ENCODE measurements at regions not wholly inside any gene's neighbourhood (a gene's known extent, or its start where the extent isn't known, plus 50 kb on each side); places are given as distances from the start of the nearest gene placed in this dataset.
"Not testable (repeated sequence)": the region's sequence is repeated elsewhere in the genome, so short reads cannot be mapped to it uniquely, and the experiment has no call there.

GRCh38 chr1:21372383-21372782, 67.6 kb upstream of the NBPF3 start:
- TF ChIP-seq CTCF (conservative IDR thresholded peaks at IDR 0.05; ENCODE audit: low read length) (no peak), EZH2phosphoT487 (IDR thresholded peaks at IDR 0.05; ENCODE audit: borderline replicate concordance) (no peak)

DNA sequence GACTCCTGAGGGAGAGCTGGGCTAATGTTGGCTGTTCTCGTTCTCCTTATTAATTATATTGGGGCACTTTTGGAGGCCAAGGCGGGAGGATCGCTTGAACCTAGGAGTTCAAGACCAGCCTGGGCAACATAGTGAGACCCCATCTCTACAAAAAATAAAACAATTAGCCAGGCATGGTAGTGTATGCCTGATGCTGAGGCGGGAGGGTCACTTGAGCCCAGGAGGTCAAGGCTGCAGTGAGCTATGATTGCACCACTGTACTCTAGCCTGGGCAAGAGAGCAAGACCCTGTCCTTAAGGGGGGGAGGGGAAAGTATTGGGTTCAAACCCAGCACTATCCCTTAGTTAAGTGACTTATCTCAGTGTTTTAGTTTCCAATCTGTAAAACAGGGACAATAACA, 70.0 kb upstream of the NBPF3 start:
- Histone ChIP-seq H3K4me2 (ENCODE audit: low read depth, low read length, poor library complexity, severe bottlenecking) (no peak overlapping the region), H4K20me1 (ENCODE audit: insufficient read depth, low read length, poor library complexity, severe bottlenecking) (no peaks in the 10 kb centered on the region), H3K4me1 (ENCODE audit: insufficient read depth, low read length, poor library complexity, severe bottlenecking) (peaks cover 1% of the 10 kb centered on the region), H2AFZ (ENCODE audit: low read length) (no peak overlapping the region), H3K9ac (ENCODE audit: low read depth, low read length, poor library complexity, severe bottlenecking) (no peak overlapping the region), H3K27me3 (ENCODE audit: insufficient read depth, low read length, poor library complexity, severe bottlenecking) (no peaks in the 10 kb centered on the region), H3F3A (ENCODE audit: low read depth) (no peaks in the 10 kb centered on the region), H3K4me3 (ENCODE audit: low read length, poor library complexity, severe bottlenecking) (no peak overlapping the region), H3K9me2 (replicated peaks; ENCODE audit: low read depth, low read length) (no peaks in the 10 kb centered on the region), H3K9me3 (ENCODE audit: insufficient read depth, low read depth, low read length) (no peaks in the 10 kb centered on the region), H3K36me3 (ENCODE audit: insufficient read depth, low read length) (no peaks in the 10 kb centered on the region), H3K79me2 (ENCODE audit: insufficient read depth, low read length) (no peaks in the 10 kb centered on the region)
- TF ChIP-seq EZH2phosphoT487 (IDR thresholded peaks at IDR 0.05; ENCODE audit: borderline replicate concordance) (no peak), CTCF (conservative IDR thresholded peaks at IDR 0.05; ENCODE audit: low read length) (no peak)

More at GRCh38 chr1:21372383-21372782, 67.6 kb upstream of the NBPF3 start:
- Histone ChIP-seq H3K9ac (ENCODE audit: low read depth, low read length, poor library complexity, severe bottlenecking) (no peak overlapping the region), H2AFZ (ENCODE audit: low read length) (no peak overlapping the region), H3K9me2 (replicated peaks; ENCODE audit: low read depth, low read length) (no peaks in the 10 kb centered on the region), H3K27me3 (ENCODE audit: insufficient read depth, low read length, poor library complexity, severe bottlenecking) (no peaks in the 10 kb centered on the region), H3K36me3 (ENCODE audit: insufficient read depth, low read length) (no peaks in the 10 kb centered on the region), H3F3A (ENCODE audit: low read depth) (no peaks in the 10 kb centered on the region), H3K4me1 (ENCODE audit: insufficient read depth, low read length, poor library complexity, severe bottlenecking) (no peaks in the 10 kb centered on the region), H3K79me2 (ENCODE audit: insufficient read depth, low read length) (no peaks in the 10 kb centered on the region), H3K9me3 (ENCODE audit: insufficient read depth, low read depth, low read length) (no peaks in the 10 kb centered on the region), H3K4me2 (ENCODE audit: low read depth, low read length, poor library complexity, severe bottlenecking) (no peak overlapping the region), H3K4me3 (ENCODE audit: low read length, poor library complexity, severe bottlenecking) (no peak overlapping the region), H4K20me1 (ENCODE audit: insufficient read depth, low read length, poor library complexity, severe bottlenecking) (no peaks in the 10 kb centered on the region)

- H3K4me1 ChIP-seq (ENCODE audit: insufficient read depth, low read length, poor library complexity, severe bottlenecking), result peaks cover 5% of the 10 kb centered on the region
- H3K27me3 ChIP-seq (ENCODE audit: insufficient read depth, low read length, poor library complexity, severe bottlenecking), result no peaks in the 10 kb centered on the region
- H3K9me3 ChIP-seq (ENCODE audit: insufficient read depth, low read depth, low read length), result no peaks in the 10 kb centered on the region
- no peak overlapping the region for H3K4me3 ChIP-seq (ENCODE audit: low read length, poor library complexity, severe bottlenecking)
- no peaks in the 10 kb centered on the region for H4K20me1 ChIP-seq (ENCODE audit: insufficient read depth, low read length, poor library complexity, severe bottlenecking)
- no peaks in the 10 kb centered on the region for H3K9me2 ChIP-seq (replicated peaks; ENCODE audit: low read depth, low read length)
- H3K9ac ChIP-seq (ENCODE audit: low read depth, low read length, poor library complexity, severe bottlenecking), result no peak overlapping the region
- no peak overlapping the region for H3K4me2 ChIP-seq (ENCODE audit: low read depth, low read length, poor library complexity, severe bottlenecking)
- no peaks in the 10 kb centered on the region for H3K79me2 ChIP-seq (ENCODE audit: insufficient read depth, low read length)
- no peak overlapping the region for H2AFZ ChIP-seq (ENCODE audit: low read length)
- H3F3A ChIP-seq (ENCODE audit: low read depth), result no peaks in the 10 kb centered on the region
- TF ChIP-seq CTCF (conservative IDR thresholded peaks at IDR 0.05; ENCODE audit: low read length) (peak; percentile 100), EZH2phosphoT487 (IDR thresholded peaks at IDR 0.05; ENCODE audit: borderline replicate concordance) (no peak)
- no peaks in the 10 kb centered on the region for H3K36me3 ChIP-seq (ENCODE audit: insufficient read depth, low read length)
Measured at GRCh38 chr1:21368515-21369289, 71.2 kb upstream of the NBPF3 start.

DNA sequence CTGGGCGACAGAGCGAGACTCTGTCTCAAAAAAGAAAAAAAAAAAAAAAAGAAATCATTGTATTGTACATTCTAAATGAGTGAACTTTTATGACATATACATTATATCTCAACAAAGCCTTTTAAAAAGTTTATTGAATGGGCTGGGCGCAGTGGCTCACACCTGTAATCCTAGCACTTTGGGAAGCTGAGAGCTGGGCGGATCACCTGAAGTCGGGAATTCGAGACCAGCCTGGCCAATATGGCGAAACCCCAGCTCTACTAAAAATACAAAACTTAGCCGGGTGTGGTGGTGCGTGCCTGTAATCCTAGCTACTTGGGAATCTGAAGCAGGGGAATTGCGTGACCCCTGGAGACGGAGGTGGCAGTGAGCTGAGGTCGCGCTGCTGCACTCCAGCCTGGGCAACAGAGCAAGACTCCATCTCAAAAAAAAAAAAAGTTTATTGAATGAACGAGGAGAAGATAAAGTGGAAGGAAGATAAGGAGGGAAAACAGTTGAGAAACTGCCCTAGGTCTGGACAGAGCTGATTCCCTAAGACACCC, 71.9 kb upstream of the NBPF3 start:
- H2AFZ ChIP-seq (ENCODE audit: low read length), result not testable (repeated sequence)

More for the DNA sequence above, 71.9 kb upstream of the NBPF3 start:
- H3K4me3 ChIP-seq (ENCODE audit: low read length, poor library complexity, severe bottlenecking); H3F3A ChIP-seq (ENCODE audit: low read depth); H3K36me3 ChIP-seq (ENCODE audit: insufficient read depth, low read length); H3K9ac ChIP-seq (ENCODE audit: low read depth, low read length, poor library complexity, severe bottlenecking); H3K4me1 ChIP-seq (ENCODE audit: insufficient read depth, low read length, poor library complexity, severe bottlenecking); H3K79me2 ChIP-seq (ENCODE audit: insufficient read depth, low read length); H3K27me3 ChIP-seq (ENCODE audit: insufficient read depth, low read length, poor library complexity, severe bottlenecking); H3K9me3 ChIP-seq (ENCODE audit: insufficient read depth, low read depth, low read length); H3K9me2 ChIP-seq (replicated peaks; ENCODE audit: low read depth, low read length); H3K4me2 ChIP-seq (ENCODE audit: low read depth, low read length, poor library complexity, severe bottlenecking); H4K20me1 ChIP-seq (ENCODE audit: insufficient read depth, low read length, poor library complexity, severe bottlenecking): not testable (repeated sequence)

Data from Loucy (cell line).